ENCODE measurements at regions not wholly inside any gene's neighbourhood (a gene's known extent, or its start where the extent isn't known, plus 50 kb on each side); places are given as distances from the start of the nearest gene placed in this dataset.
"Not testable (repeated sequence)": the region's sequence is repeated elsewhere in the genome, so short reads cannot be mapped to it uniquely, and the experiment has no call there.

DNA sequence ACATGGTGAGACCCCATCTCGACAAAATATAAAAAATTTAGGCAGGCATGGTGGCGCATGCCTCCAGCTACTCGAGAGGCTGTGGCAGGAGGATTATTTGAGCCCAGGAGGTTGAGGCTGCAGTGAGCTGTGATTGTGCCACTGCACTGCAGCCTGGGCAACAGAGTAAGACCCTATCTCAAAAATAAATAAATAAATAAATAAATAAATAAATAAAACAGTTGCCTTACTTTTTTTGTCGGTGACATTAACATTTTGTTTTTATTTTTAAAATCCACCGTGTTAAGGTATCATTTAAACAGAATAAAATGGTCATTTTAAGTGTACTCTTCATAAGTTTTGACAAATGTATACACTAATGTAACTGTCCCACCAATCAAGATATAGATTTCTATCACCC, 57.0 kb downstream of the RASL11A start:
- no peak for DNase-seq

DNA sequence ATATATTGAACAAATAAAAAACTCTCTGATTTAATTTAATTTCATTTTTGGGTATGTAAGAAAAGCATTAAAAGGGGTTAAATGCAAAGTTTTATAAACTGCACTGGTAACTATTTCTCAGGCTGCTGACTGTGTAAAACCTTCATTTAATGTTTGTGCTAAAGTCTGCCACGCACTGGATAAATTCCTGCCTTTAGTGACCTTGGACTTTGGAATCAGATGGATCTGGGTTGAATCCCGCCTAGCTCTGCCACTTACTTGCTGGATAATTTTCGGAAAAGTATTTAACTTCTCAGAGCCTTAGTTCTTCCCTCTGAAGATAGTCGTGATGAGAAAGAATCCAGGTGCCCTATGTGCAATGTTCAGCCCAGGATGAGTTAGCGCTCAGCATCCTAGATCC, 58.6 kb downstream of the RASL11A start:
- no peak for DNase-seq

DNA sequence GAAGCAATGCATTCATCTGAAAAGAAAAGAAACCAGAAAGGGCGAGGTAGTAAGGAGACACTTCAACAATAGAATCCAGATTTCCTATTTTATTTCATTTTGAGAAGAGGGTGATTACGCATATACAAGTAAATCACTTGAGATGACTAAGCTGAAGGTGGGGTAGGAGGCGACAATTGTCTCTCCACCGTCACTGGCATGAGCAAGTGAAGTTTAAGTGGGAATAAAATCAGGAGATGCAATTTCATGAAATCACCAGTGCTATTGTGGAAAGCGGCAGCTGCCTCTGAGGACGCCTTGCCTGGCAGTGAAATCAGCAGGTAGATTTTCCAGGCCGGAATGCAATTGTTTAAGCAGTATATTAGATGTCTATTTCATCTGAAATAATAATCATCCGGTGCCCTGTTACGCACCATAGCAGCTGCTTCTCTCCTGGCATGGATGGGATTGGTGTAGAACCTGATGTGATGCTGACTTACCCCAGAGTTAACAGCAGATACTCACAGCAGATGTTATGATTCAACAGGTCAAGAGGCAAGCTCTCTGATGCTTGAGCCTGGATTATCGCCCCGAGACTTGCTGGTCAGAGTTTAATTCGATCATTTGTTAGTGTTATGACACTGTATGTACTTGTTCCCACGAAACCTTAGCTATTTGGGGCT, 64.3 kb downstream of the RASL11A start:
- no peak for DNase-seq

DNA sequence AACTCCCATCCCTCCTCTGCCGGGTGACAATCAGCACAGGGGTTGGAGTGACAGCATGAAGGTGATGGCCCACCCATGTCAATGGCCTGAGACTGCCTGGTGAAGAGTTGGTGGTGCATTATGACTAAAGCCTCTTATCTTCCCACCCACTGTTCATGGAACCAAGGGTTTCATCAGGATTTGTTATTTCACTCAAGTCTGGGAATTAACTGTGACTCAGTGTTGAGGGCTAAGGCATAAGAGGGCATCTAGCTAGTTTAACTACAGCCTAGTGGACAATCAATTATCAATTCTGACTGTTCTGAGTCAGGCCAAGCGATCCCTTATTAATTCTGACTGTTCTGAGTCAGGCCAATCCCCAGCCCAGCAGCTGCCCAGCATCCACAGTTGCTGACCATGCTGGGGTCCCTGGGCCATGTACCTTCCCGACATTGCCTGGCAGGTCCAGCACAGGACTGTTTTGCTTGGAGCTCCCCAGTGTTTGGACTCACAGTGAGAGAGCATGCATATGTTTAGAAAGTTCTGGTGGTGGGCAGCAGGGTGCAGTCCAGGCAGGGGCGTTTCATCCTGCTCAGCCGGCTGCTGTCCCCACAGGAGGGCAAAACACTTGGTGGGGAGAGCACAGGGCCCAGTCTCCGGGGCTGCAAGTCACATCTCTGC, 65.5 kb downstream of the RASL11A start:
- DNase-seq = no peak

DNA sequence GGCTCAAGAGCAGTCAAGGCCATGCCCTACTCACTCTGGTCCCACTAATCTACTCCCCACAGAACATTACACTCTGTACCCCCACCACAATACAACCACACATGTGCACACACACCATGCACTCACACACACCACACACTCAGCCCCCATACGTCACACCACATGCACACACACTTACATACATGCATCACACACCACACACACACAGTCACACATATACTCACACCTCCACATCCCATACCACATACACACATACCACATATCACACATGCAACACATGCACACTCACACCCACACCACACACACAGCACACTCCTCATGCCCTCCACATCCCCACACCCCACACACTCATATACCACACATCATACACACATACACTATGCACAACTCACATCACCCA, 67.6 kb downstream of the RASL11A start:
- no peak for DNase-seq

DNA sequence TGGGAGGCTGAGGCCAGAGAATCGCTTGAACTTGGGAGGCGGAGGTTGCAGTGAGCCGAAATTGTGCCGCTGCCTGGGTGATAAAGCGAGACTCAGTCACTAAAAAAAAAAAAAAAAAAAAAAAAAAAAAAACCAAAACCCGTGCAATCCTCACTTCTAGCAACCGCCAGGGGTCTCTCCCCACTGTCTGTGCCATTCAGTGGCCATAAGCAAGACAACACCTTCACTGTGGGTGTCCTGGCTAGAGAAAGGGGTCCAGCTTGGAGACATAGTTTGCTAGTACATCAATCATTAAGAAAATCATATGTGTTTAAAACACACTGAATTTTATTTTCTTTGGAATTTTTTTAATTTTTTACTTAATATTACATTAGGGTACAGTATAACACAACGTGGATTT, 68.2 kb downstream of the RASL11A start:
- DNase-seq = no peak

DNA sequence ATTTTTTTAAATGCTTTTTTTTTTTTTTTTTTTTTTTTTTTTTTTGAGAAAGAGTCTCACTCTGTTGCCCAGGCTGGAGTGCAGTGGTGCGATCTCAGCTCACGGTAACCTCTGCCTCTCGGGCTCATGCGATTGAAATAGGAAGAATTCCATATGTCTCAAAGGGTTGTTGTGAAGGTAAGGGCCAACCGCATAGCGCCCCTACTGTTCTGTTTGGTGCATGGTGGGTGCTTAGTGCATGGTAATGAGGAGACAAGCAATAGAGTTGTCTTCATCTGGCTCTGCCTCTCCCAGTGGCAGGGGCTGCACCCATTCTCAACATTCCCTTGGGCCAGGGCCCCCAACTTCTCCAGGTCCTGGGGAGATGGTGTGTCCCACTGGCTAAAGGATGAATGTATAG, 68.7 kb downstream of the RASL11A start:
- no peak for DNase-seq

DNA sequence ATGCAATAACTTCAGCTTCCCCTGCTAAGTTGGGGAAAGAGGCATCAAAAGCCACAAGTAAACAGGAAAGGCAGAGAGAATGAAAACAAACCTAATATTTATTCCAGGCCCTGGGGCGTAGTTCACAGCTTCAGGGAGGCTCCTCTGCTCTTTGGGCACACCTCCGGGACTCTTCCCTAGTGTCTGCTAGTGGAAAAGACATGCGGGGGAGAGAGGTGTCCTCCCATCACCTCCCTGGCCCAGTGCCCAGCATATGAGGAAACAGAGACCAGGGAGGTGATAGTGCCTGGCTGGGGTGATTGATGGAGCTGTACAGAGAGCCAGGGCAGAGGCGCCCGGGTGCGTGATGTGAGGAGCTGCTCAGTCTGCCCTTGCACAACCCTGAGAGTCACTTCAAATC, 71.0 kb downstream of the RASL11A start:
- no peak for DNase-seq

DNA sequence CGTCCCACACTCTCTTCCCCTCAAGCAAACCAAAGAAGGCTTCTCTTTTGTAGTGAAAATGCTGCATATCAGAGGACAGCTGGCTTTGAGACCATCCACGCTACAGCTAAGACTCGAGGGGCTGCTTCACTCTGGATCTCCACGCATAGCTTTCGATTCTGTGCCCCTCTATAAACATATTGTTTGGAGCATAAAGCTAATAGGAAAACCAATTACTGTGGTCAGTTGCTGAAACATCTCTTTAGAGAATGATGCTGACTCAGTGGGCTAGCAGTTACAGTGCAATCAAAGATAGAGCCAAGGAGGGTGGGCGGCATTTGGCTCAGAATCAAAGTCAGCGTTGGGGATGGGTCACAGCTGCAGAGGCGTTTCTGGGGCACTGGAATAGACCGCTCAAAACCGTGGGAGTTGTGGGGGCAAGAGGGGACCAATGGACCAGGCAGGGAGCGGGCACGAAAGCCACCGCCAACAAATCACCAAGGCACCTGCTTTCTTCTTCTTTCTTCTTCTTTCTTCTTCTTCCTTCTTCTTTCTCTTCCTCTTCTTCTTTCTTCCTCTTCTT, 76.7 kb downstream of the RASL11A start:
- no peak for DNase-seq

DNA sequence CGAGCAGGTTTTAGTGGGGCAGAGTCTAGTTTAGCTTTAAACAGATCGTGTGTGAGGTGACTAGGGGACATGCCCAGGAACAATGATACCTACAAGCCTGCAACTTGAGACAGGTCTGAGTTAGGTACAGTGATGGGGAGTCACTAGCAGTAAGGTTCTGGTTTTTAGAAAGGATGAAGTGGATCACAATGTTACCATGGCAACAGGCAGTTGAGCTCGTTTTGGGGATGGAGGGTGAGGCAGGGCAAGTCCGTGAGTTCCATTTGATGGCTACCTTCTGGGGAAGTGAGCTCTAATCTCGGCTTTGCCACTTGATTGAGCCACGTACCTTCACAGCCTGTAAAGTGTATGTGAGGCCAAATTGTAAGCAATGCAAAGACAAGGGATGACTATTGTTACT, 76.0 kb upstream of the GTF3A start:
- DNase-seq = no peak

DNA sequence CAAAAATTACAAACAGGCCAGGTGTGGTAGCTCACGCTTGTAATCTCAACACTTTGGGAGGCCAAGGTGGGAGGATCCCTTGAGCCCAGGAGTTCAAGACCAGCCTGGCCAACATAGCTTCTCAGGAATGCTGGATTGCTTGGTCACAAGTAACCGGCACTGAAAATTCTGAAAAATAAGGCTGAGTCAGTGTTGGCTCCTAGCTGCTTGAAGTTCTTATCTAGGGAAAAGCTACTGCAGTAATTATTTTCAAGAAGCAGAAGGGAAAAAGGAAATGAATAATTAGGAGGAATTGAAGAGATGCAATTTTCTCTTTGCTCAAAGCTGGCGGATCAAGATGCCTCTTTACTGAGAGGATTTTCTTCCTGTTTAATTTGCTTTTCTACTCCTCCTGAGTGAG, 75.0 kb upstream of the GTF3A start:
- DNase-seq = no peak

DNA sequence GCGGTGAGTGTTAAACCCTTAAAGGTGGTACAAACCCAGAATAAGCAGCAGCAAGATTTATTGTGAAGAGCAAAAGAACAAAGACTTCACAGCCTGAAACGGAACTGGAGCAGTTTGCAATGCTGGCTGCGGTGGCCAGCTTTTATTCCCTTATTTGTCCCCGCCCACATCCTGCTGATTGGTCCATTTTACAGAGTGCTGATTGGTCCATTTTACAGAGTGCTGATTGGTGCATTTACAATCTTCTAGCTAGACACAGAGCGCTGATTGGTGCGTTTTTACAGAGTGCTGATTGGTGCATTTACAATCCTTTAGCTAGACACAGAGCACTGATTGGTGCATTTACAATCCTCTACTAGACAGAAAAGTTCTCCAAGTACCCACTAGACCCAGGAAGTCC, 73.6 kb upstream of the GTF3A start:
- not testable (repeated sequence) for DNase-seq

DNA sequence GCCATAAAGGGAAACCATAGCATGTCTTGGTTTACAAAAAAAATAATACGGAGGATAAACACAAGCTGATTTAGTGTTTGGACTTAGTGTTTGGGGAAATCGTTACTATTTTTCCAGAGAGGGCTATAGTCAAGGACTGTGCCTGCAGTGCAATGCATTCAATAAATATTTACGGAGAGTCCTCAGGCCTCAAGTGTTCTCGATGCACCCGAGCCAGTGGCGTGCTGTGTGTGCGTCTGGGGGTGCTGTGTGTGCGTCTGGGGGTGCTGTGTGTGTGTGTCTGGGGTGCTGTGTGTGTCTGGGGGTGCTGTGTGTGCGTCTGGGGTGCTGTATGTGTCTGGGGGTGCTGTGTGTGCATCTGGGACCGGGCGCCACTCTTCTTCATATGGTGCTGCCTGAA, 71.7 kb upstream of the GTF3A start:
- DNase-seq = no peak

DNA sequence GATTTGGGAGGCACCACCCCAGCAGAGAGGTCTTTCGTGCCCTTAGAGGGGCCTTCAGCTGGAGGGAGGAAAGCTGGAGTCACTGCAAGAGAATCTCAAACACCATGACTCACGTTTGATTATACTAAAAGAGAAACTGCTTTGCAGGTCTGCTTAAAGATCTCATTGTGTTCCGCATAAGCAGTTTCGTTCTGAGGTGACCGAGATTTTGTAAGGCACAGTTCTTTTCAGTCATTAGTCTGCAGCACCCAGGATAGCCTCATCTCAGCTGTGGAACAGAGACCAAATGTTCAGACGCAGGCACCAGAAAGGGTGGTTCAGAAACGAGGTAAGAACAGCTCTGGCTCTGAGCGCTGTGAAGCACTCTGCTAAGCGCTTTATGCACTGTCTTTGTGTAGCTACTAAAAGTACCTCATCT, 71.2 kb upstream of the GTF3A start:
- no peak for DNase-seq

DNA sequence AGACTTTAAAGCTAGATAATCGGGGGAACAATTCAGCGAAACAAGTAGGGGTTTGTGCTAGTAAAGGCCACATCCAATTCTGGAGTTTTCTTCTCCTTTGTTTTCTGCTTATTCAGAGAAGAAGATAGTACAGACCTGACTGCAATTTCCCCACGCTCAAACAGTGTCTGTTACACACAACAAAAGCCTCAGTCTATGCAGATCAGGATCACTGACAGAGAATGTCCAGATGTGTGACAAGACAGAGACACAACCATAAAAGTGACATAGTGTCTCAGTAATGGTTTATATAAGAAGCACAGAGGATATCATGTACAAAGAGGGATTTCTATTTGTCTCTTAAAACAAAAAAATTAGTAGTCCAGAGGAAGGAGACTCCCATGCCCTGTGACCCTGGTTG, 70.7 kb upstream of the GTF3A start:
- no peak for DNase-seq

DNA sequence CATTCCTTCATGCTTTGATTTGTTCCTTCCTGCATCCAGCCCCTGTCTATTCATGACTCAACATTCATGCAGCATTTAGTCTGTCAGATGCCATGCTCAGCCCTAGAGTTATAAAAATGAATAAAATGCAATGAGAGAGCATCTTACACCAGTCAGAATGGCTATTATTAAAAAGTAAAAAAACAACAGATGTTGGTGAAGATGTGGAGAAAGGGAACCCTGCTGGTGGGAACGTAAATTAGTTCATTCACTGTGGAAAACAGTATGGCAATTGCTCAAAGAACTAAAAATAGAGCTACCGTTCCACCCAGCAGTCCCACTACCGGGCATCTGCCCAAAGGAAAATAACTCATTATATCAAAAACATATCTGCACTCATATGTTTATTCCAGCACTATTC, 70.0 kb upstream of the GTF3A start:
- DNase-seq = no peak

DNA sequence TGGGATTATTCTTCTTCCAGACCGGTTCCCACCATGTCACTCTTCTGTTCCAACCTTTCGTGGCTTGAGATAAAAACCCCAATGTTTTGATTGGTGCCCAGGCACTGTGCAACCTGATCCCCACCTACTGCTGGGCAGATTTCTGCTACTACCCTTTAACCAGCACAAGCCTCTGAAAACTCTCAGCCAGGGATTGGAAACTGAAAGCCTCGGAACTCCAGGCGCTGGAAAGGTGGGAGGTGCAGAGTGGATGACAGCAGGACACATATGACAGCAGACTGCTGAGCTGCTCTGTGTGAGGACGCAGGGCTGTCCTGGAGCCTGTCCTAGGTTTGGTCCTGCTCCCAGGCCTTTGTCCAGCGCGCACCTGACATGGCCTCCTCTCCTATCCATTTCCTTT, 68.5 kb upstream of the GTF3A start:
- DNase-seq = no peak

DNA sequence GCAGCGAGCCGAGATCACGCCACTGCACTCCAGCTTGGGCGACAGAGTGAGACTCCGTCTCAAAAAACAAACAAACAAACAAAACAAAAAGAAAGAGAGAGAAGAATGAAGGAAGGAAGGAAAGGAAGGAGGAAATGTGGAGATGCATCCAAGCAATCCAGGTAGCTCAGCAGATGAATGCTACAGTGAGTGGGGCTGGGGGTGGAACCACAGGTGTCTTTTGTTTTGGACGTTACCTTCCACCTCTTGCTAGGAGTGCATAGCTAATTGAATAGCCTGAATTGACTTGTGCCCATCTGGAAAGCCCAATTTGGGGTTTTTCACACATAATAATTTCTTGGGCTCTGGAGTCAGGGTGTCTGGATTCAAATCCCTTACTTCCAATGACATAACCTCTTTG, 66.0 kb upstream of the GTF3A start:
- DNase-seq = no peak

DNA sequence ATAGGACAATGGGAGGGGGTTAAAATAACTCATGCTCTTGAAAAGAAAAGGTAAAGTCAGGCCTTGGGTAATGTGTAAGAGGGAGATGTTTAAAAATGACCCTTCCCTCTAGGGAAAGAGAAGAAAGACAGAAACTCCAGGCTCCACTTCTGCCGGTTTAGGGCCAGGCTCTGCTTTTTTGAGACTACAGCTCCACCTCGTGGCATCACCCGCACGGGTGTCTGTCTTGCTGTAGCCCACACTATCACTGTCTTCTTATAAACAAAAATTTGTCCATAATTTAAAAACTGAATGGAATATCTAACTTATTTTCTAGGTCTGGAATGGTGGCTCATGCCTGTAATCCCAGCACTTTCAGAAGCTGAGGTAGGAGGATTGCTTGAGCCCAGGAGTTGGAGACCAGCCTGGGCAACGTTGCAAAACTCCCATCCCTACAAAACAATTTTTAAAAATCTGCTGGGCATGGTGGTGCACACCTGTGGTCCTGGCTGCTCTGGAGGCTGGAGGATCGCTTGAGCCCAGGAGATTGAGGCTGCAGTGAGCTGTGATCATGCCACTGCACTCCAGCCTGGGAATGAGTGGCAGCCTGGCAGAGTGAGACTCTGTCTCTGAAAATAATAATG, 65.1 kb upstream of the GTF3A start:
- no peak for DNase-seq

DNA sequence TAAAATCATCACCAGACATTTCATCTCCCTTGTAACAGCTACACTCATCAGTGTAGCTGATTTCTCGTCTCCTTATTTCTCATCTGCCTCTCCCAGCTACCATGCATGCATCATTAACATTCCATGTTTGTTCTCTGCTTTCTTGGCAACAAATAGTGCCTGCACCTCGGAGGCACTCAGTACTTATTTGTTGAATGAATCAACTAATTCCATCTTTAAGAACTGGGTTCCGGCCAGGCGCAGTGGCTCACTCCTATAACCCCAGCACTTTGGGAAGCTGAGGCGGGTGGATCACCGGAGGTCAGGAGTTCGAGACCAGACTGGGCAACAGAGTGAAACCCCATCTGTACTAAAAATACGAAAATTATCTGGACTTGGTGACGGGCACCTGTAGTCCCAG, 63.9 kb upstream of the GTF3A start:
- DNase-seq = no peak

DNA sequence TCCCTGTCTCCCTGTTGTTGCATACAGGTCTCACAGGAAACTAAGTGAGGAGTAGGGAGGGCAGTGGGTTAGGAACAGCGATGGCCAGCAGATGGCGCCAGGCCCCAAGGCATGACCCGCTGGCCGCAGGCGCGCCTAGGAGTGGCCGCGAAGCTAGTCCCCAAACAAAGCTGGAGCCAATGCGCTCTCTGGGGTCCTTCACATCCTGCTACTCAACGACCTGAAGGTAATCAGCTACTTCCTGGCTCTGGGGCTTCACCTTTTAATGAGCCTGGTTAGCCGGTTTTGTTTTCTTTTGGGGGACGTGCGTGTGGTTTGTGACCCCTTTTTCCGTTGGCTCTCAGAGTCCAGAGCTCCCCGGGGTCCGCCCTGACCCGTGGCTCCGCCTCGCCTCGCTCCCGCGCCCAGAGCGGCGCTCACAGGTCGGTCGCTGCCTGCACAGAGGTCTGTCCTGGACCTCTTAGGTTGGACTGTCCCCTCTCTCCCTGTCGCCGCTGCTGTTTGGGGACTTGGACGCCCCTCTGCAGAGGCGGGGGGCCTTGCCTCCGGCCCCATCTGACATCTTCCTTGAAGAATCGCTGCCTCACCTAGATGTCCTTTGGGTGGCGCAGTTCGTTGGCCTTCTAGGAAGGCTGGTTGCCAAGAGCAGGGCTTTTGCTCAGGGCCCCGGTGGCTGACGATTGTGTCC, 62.2 kb upstream of the GTF3A start:
- DNase-seq = no peak

DNA sequence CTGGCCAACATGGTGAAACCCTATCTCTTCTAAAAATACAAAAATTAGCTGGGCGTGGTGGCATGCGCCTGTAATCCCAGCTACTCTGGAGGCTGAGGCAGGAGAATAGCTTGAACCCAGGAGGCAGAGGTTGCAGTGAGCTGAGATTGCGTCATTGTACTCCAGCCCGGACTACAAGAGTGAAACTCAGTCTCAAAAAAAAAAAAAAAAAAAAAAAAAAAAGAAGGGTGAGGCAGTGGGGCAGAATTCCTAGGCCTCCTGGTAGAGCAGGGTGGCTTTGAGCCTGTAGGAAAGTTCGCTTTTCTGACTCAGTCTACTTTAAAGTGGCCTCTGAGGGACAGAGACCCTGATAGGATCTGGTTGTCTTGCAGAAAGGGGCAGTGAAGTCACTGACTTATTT, 60.8 kb upstream of the GTF3A start:
- not testable (repeated sequence) for DNase-seq

DNA sequence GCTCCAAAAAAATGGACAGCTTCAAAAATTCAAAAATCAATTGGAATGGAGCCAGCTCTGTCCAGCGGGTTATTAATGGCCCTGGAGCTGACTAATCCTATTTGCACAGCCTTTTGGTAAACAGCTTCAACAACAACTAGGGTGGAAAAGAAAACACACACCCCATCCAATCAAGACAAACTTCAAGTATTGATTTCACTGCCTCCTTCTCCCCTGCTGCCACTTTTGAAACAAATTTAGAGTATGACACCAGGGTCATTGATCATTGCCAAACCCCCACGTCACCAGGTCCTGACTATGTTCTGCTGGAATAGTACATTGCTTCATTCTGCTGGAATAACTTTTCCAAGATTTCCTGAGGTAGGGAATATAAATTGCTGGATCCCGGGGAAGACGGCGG, 56.8 kb upstream of the GTF3A start:
- DNase-seq = no peak

Measured in NCI-H2171 (cell line).